ENCODE measurements at regions not wholly inside any gene's neighbourhood (a gene's known extent, or its start where the extent isn't known, plus 50 kb on each side); places are given as distances from the start of the nearest gene placed in this dataset.
A peak's percentile ranks its signal among the peaks of the same experiment; 100 is the strongest.

DNA sequence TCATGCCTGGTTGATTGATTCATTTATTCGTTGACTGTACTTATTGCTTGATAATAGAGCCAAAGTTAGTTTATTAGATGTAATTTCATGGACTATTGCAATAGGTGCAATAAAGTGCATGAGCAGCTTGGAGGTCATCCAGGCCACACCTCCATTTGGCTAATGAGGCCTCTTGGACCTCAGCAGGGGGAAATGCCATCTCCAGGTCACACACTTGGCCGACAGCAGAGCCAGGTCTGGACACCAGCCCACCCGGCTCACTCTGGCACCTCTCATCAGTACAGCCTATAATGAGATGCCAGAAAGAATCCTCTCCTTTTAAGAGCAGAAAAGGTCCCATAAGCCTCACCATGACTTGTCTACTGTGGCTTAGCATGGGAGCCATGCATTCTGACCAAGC is 71.2 kb upstream of the AFF3 start:
- peaks cover 14% of the 10 kb centered on the region for H3K4me1 ChIP-seq (ENCODE audit: low read depth)
- ATAC-seq (peak; percentile 11), DNase-seq (peak in 1 of 3 donors; percentile 30)
- H3K36me3 ChIP-seq (ENCODE audit: low read depth) = no peaks in the 10 kb centered on the region
- intact Hi-C loops (cut with DNase I, micrococcal nuclease) = no loop called here
- no peaks in the 10 kb centered on the region for H3K9me3 ChIP-seq
- H3K4me3 ChIP-seq = no peak overlapping the region
- TF ChIP-seq, protein P1, sequence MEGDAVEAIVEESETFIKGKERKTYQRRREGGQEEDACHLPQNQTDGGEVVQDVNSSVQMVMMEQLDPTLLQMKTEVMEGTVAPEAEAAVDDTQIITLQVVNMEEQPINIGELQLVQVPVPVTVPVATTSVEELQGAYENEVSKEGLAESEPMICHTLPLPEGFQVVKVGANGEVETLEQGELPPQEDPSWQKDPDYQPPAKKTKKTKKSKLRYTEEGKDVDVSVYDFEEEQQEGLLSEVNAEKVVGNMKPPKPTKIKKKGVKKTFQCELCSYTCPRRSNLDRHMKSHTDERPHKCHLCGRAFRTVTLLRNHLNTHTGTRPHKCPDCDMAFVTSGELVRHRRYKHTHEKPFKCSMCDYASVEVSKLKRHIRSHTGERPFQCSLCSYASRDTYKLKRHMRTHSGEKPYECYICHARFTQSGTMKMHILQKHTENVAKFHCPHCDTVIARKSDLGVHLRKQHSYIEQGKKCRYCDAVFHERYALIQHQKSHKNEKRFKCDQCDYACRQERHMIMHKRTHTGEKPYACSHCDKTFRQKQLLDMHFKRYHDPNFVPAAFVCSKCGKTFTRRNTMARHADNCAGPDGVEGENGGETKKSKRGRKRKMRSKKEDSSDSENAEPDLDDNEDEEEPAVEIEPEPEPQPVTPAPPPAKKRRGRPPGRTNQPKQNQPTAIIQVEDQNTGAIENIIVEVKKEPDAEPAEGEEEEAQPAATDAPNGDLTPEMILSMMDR (IDR thresholded peaks at IDR 0.05) = no peak

DNA sequence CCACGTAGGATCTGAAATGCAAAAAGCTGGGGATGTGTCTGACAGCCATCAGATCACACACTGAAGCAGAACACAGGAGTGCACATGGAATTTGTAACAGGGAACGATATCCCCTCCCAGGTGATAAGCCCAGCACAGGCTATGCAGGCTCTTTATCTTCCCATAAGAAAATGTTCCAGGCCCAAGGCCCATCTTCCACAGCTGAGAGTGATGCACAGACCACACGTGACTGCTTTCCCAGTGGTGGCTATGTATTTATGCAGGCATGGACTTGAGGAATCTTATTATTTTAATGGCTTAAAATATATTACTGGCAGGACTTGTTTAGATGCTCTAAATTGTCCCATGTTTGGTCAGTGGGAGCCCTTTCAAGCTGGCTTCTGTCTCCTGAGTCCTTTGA is 70.5 kb upstream of the AFF3 start:
- Histone ChIP-seq H3K36me3 (ENCODE audit: low read depth) (no peaks in the 10 kb centered on the region), H3K4me3 (no peak overlapping the region), H3K4me1 (ENCODE audit: low read depth) (peaks cover 14% of the 10 kb centered on the region), H3K9me3 (no peaks in the 10 kb centered on the region)
- ATAC-seq (no peak), DNase-seq (no peak)
- TF ChIP-seq, protein P1 (IDR thresholded peaks at IDR 0.05) = no peak
- intact Hi-C loops (cut with DNase I, micrococcal nuclease) = no loop called here

DNA sequence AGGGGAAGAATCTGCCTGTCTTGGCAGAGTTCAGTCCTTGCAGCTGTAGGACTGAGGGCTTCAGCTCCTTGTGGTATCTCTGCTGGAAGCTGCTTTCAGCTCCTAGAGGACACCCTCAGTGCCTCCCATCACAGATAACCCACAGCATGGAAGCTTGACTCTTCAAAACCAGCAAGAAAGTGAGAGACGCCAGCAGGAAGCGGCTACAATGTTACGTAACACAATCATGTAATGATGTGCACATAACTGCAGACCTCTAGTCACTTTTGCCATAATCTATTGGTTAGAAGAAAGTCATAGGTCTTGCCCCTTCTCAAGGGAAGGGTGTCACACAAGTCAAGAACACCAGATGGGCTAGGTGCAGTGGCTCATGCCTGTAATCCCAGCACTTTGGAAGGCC is 69.1 kb upstream of the AFF3 start:
- no peaks in the 10 kb centered on the region for H3K9me3 ChIP-seq
- H3K4me3 ChIP-seq = no peak overlapping the region
- TF ChIP-seq, protein P1 (IDR thresholded peaks at IDR 0.05) = no peak
- DNase-seq (no peak), ATAC-seq (no peak)
- H3K4me1 ChIP-seq (ENCODE audit: low read depth) = peaks cover 14% of the 10 kb centered on the region
- intact Hi-C loops (cut with DNase I, micrococcal nuclease) = no loop called here
- no peaks in the 10 kb centered on the region for H3K36me3 ChIP-seq (ENCODE audit: low read depth)

DNA sequence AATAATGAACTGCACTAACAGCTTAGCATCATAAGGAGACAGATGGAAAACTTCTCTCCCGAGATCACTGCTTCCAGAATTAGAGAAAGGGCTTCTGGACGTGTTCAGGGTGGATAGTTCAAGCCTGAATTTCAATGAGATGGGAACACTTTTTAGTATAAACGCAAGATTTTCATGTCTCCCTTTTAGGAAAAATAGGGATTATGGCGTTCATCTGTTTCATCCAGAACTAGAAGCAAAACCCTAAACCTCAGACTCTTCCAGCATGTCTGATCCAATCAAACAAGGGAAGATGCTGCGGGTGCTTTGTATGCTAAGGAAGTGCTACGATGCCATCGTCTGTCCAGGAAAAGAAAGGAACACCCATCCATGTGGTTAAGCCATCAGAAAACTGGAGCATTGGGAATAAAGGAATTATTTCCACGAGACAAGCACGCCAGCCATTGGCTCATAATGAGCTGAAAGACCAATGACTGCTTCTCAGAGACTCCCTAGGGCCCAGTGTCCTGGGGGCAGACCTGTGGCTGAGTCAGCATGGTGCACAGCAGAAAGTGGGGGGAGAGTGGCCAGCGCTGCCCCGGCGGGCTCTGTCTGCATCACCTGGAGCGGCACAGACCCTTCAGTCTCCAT is 65.9 kb upstream of the AFF3 start:
- Histone ChIP-seq H3K36me3 (ENCODE audit: low read depth) (no peaks in the 10 kb centered on the region), H3K9me3 (no peaks in the 10 kb centered on the region), H3K4me3 (no peak overlapping the region), H3K4me1 (ENCODE audit: low read depth) (peaks cover 4% of the 10 kb centered on the region)
- DNase-seq (no peak), ATAC-seq (no peak)
- TF ChIP-seq, protein P1 (IDR thresholded peaks at IDR 0.05) = no peak
- intact Hi-C loops (cut with DNase I, micrococcal nuclease) = no loop called here

DNA sequence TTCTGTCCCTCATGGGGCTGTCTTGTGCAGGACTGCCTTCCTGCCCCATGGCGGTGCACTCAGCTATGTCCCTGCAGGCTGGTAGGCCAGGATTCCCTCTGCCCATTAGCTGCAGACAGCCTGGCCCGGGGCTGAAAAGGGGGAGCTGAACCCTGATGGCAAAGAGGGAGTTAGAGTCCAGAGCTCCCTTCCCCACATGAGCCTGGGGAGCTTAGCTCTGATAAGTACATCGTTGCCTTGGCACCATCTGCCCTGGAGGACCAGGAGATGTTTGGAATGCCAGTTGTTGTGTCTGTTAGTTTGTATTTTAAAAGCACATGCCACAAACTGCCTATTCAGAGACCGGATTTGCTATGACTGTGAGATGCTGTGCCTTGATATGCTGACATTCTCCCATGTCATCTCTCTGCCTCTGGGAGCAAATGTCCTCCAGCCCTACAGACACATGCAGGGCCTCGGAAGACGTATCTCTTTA is 65.1 kb upstream of the AFF3 start:
- DNase-seq (no peak), ATAC-seq (no peak)
- Histone ChIP-seq H3K4me3 (no peak overlapping the region), H3K36me3 (ENCODE audit: low read depth) (no peaks in the 10 kb centered on the region), H3K4me1 (ENCODE audit: low read depth) (no peaks in the 10 kb centered on the region), H3K9me3 (no peaks in the 10 kb centered on the region)
- TF ChIP-seq, protein P1 (IDR thresholded peaks at IDR 0.05) = no peak
- intact Hi-C loops (cut with DNase I, micrococcal nuclease) = no loop called here
